ENCODE measurements at regions not wholly inside any gene's neighbourhood (a gene's known extent, or its start where the extent isn't known, plus 50 kb on each side); places are given as distances from the start of the nearest gene placed in this dataset.

DNA sequence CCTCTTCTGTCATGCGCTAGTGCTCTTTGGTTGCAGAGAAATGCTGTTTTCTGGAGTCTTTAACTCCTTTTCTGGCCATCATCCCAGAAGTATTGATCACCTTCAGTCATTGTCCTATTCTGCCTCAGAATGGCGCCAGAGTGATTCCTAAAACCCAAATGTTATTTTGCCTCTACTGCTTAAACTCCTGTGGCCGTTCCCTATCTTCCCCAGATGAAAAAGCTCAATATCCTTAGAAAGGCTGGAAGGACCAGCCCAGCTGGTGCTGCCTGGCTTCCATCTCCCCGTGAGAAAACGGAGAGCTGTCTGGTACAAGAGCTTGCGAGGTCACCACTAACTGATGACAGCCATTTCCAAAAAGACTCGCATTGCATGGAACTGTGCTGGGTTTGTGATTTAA lies 179.1 kb downstream of the RBM26 start:
- DNase-seq (no peak), ATAC-seq (ENCODE audit: low read depth) (no peak)
- Histone ChIP-seq H3K27ac (ENCODE audit: low read length in 2 of 2) (no peak overlapping the region), H3K4me3 (ENCODE audit: control extremely low read depth in 1 of 5, extremely low read depth in 1 of 5, insufficient read depth in 1 of 5, low read depth in 2 of 5, low read length in 4 of 5) (no peak overlapping the region), H4K20me1 (ENCODE audit: control insufficient read depth, insufficient read depth, low read length, poor library complexity, severe bottlenecking) (no peaks in the 10 kb centered on the region), H3K9me3 (ENCODE audit: control extremely low read depth in 1 of 3, control insufficient read depth in 2 of 3, insufficient read depth in 1 of 3, low read length in 2 of 3) (no peaks in the 10 kb centered on the region), H2AFZ (ENCODE audit: insufficient read depth, low read depth, low read length, poor library complexity, severe bottlenecking) (peak overlapping the region; percentile 36), H3K27me3 (replicated peaks in 1 of 4; ENCODE audit: control extremely low read depth in 1 of 4, control insufficient read depth in 3 of 4, insufficient read depth in 4 of 4, low read length in 3 of 4) (no peaks in the 10 kb centered on the region), H3K9ac (ENCODE audit: low read length) (no peak overlapping the region), H3K36me3 (replicated peaks in 1 of 2; ENCODE audit: control extremely low read depth in 1 of 2, control insufficient read depth in 1 of 2, extremely low read depth in 1 of 2, insufficient read depth in 2 of 2, low read length in 1 of 2) (no peaks in the 10 kb centered on the region), H3K4me2 (replicated peaks; ENCODE audit: low read depth, low read length, poor library complexity, severe bottlenecking) (no peak overlapping the region), H3K79me2 (ENCODE audit: control insufficient read depth, insufficient read depth, low read length) (no peaks in the 10 kb centered on the region), H3K4me1 (ENCODE audit: control insufficient read depth in 2 of 2, insufficient read depth in 2 of 2, low read length in 2 of 2) (peaks cover 10 to 11% of the 10 kb centered on the region in 2 donors)
- intact Hi-C loops (cut with micrococcal nuclease), result no loop called here
- ChIA-PET CTCF (no interaction called here), POLR2A (no interaction called here)
- Mint-ChIP-seq H3K4me1 (peaks cover 14% of the 10 kb centered on the region), H3K27me3 (peaks cover 7% of the 10 kb centered on the region), H3K4me3 (no peak overlapping the region), H3K27ac (no peak overlapping the region), H3K9me3 (ENCODE audit: insufficient read depth) (no peaks in the 10 kb centered on the region)
- TF ChIP-seq EZH2 (IDR thresholded peaks at IDR 0.05; ENCODE audit: borderline replicate concordance, insufficient read depth, low read depth, low read length, poor library complexity, severe bottlenecking) (no peak), CTCF (IDR thresholded peaks at IDR 0.05) (no peak)
- WGBS (ENCODE audit: insufficient coverage), result 72% methylated on average over 5 of the region's 7 CpGs

DNA sequence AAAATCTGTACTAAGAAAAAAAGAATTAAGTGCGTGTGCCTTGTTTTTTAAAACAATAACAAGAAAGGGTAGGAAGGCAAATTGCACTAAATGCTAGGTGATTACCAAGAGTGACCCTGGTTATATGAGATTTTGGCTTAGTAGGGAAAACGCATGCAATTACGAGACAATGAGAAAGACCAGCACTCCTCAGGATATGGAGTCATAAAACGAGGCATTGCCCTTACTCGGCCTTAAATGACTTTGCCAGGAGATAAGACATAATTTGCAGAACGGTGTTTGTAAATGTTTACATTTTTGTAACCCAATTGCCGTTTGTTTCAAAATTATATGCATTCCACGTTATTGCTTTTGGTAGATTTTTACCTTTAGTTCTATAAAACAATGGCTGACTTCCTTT lies 179.8 kb downstream of the RBM26 start:
- Mint-ChIP-seq H3K4me3 (no peak overlapping the region), H3K4me1 (peaks cover 14% of the 10 kb centered on the region), H3K27ac (no peak overlapping the region), H3K27me3 (peaks cover 7% of the 10 kb centered on the region), H3K9me3 (ENCODE audit: insufficient read depth) (no peaks in the 10 kb centered on the region)
- ChIA-PET POLR2A (no interaction called here), CTCF (no interaction called here)
- no peak overlapping the region for H2AFZ ChIP-seq (ENCODE audit: insufficient read depth, low read depth, low read length, poor library complexity, severe bottlenecking)
- no peak for DNase-seq
- H3K9ac ChIP-seq (ENCODE audit: low read length), result no peak overlapping the region
- H3K36me3 ChIP-seq (replicated peaks in 1 of 2; ENCODE audit: control extremely low read depth in 1 of 2, control insufficient read depth in 1 of 2, extremely low read depth in 1 of 2, insufficient read depth in 2 of 2, low read length in 1 of 2), result no peaks in the 10 kb centered on the region
- no peaks in the 10 kb centered on the region for H3K79me2 ChIP-seq (ENCODE audit: control insufficient read depth, insufficient read depth, low read length)
- peaks cover 10 to 11% of the 10 kb centered on the region in 2 donors for H3K4me1 ChIP-seq (ENCODE audit: control insufficient read depth in 2 of 2, insufficient read depth in 2 of 2, low read length in 2 of 2)
- H3K4me2 ChIP-seq (replicated peaks; ENCODE audit: low read depth, low read length, poor library complexity, severe bottlenecking), result no peak overlapping the region
- intact Hi-C loops (cut with micrococcal nuclease), result no loop called here
- WGBS (ENCODE audit: insufficient coverage), result 72% methylated on average over 4 of the region's 8 CpGs
- no peak for TF ChIP-seq CTCF (IDR thresholded peaks at IDR 0.05)
- TF ChIP-seq EZH2 (IDR thresholded peaks at IDR 0.05; ENCODE audit: borderline replicate concordance, insufficient read depth, low read depth, low read length, poor library complexity, severe bottlenecking), result no peak
- no peaks in the 10 kb centered on the region for H4K20me1 ChIP-seq (ENCODE audit: control insufficient read depth, insufficient read depth, low read length, poor library complexity, severe bottlenecking)
- H3K9me3 ChIP-seq (ENCODE audit: control extremely low read depth in 1 of 3, control insufficient read depth in 2 of 3, insufficient read depth in 1 of 3, low read length in 2 of 3), result no peaks in the 10 kb centered on the region
- no peak for ATAC-seq (ENCODE audit: low read depth)
- no peak overlapping the region for H3K4me3 ChIP-seq (ENCODE audit: control extremely low read depth in 1 of 5, extremely low read depth in 1 of 5, insufficient read depth in 1 of 5, low read depth in 2 of 5, low read length in 4 of 5)
- no peaks in the 10 kb centered on the region for H3K27me3 ChIP-seq (replicated peaks in 1 of 4; ENCODE audit: control extremely low read depth in 1 of 4, control insufficient read depth in 3 of 4, insufficient read depth in 4 of 4, low read length in 3 of 4)
- no peak overlapping the region for H3K27ac ChIP-seq (ENCODE audit: low read length in 2 of 2)
